SK-N-MC (cell line): ENCODE measurements at regions not wholly inside any gene's neighbourhood (a gene's known extent, or its start where the extent isn't known, plus 50 kb on each side); places are given as distances from the start of the nearest gene placed in this dataset.

ENCODE experiments used
- EZH2 ChIP-seq: fragments of 200-600 bp; sonication (generic); IDR thresholded peaks from one replicate; pipeline ENCODE4 v1.6.1; 2017; ENCODE audit warnings: antibody characterized with exemption
- FOXP2 ChIP-seq: optimal IDR thresholded peaks from 2 replicates; pipeline ENCODE3; 2011; ENCODE audit warnings: mild to moderate bottlenecking, moderate library complexity; ENCODE audit not compliant: insufficient read depth; ENCODE audit errors: extremely low read length, control extremely low read depth
- POLR2AphosphoS5 ChIP-seq: IDR thresholded peaks from 2 replicates; pipeline ENCODE4 v1.6.1; 2012; ENCODE audit warnings: mild to moderate bottlenecking, low read depth, low read length, borderline replicate concordance

GRCh38 chr1:213871179-213871578 is 116.6 kb upstream of the PROX1 start:
- TF ChIP-seq EZH2 (no peak), POLR2AphosphoS5 (no peak), FOXP2 (no peak)
